ENCODE measurements at regions not wholly inside any gene's neighbourhood (a gene's known extent, or its start where the extent isn't known, plus 50 kb on each side); places are given as distances from the start of the nearest gene placed in this dataset.

DNA sequence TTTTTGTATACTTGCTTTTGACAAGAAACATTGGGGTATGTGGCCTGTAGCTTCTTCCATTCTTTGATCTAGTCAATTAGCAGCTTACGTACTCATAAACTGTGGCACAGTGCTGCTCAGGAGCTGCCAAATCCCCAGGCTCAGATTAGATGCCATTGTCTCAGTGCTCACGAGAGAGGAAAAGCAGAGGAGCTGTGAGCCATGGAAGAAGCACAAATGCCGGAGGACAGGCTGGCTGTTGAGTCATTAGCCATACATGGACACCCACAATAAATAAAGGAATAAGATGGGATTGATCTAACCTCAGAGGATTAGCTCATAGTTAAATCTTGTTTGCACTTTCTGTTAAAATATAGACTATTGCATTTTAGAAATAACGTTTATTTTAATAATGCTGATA lies 121.7 kb downstream of the POSTN start:
- H3K36me3 ChIP-seq (replicated peaks in 1 of 2; ENCODE audit: control insufficient read depth in 2 of 2, insufficient read depth in 2 of 2, low read length in 2 of 2) = no peaks in the 10 kb centered on the region
- no peak overlapping the region for H2BK120ac ChIP-seq (ENCODE audit: low read depth, low read length)
- H3K9ac ChIP-seq (ENCODE audit: low read depth, low read length, poor library complexity) = no peak overlapping the region
- H3K4me3 ChIP-seq (ENCODE audit: low read length in 2 of 2) = no peak overlapping the region
- H3K4me1 ChIP-seq (ENCODE audit: control insufficient read depth in 2 of 2, insufficient read depth in 1 of 2, low read depth in 1 of 2, low read length in 2 of 2) = peaks cover 2 to 3% of the 10 kb centered on the region in 2 donors
- peak; percentile 30 for DNase-seq (ENCODE audit: low spot score)
- H3K23ac ChIP-seq (ENCODE audit: low read depth, low read length, poor library complexity) = no peak overlapping the region
- H3K4ac ChIP-seq (ENCODE audit: low read length) = no peak overlapping the region
- no peak overlapping the region for H4K8ac ChIP-seq (ENCODE audit: low read depth, low read length)
- no peak overlapping the region for H3K18ac ChIP-seq (ENCODE audit: low read length)
- no peaks in the 10 kb centered on the region for H3K9me3 ChIP-seq (replicated peaks in 1 of 2; ENCODE audit: control insufficient read depth in 2 of 2, insufficient read depth in 1 of 2, low read depth in 1 of 2, low read length in 2 of 2)
- no CpG with 5 or more reads among the region's 4 CpGs for WGBS, 2 donors (ENCODE audit: extremely low coverage in 2 of 2, insufficient read length in 2 of 2, insufficient replicate concordance in 1 of 2)
- no peak overlapping the region for H3K27ac ChIP-seq (replicated peaks; ENCODE audit: low read length)
- no peak overlapping the region for H2AK5ac ChIP-seq (ENCODE audit: low read depth, low read length)
- H3K79me1 ChIP-seq (ENCODE audit: low read depth, low read length) = no peaks in the 10 kb centered on the region
- H3K27me3 ChIP-seq (ENCODE audit: control insufficient read depth in 3 of 3, insufficient read depth in 3 of 3, low read depth in 1 of 3, low read length in 3 of 3) = no peaks in the 10 kb centered on the region
- no peak overlapping the region for H4K91ac ChIP-seq (ENCODE audit: low read depth, low read length, poor library complexity)
- no peak overlapping the region for H3K14ac ChIP-seq (ENCODE audit: low read length)
- no peak overlapping the region for H2AFZ ChIP-seq (ENCODE audit: low read length)
- no peak overlapping the region for H2BK12ac ChIP-seq (ENCODE audit: low read length)
- no peak overlapping the region for H2BK5ac ChIP-seq (ENCODE audit: low read length)
- no peak overlapping the region for H2BK15ac ChIP-seq (ENCODE audit: low read length)
- H3K4me2 ChIP-seq (ENCODE audit: insufficient read depth, low read length, poor library complexity, severe bottlenecking) = no peak overlapping the region

DNA sequence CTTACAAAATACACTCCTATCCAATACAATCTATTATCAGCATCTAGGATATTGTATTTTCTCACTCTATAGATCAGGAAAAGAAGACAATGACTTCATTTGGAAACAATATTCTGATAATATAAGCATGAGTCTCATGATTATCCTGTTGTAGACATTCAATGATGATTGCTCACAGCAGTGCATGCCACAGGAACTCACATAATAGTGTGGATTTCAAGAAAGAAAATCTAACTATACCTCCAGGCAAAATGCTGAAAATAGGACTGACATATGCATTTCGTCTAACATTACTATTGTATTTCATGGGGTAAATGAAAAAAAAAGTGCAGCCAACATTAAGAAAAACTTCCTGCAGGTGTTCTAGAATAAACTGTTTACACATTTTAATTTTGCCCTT lies 122.6 kb downstream of the POSTN start:
- H3K4me3 ChIP-seq (ENCODE audit: low read length in 2 of 2) = no peak overlapping the region
- H3K27me3 ChIP-seq (ENCODE audit: control insufficient read depth in 3 of 3, insufficient read depth in 3 of 3, low read depth in 1 of 3, low read length in 3 of 3) = no peaks in the 10 kb centered on the region
- peaks cover 2 to 3% of the 10 kb centered on the region in 2 donors for H3K4me1 ChIP-seq (ENCODE audit: control insufficient read depth in 2 of 2, insufficient read depth in 1 of 2, low read depth in 1 of 2, low read length in 2 of 2)
- H3K23ac ChIP-seq (ENCODE audit: low read depth, low read length, poor library complexity) = no peak overlapping the region
- no peak overlapping the region for H3K4me2 ChIP-seq (ENCODE audit: insufficient read depth, low read length, poor library complexity, severe bottlenecking)
- no peaks in the 10 kb centered on the region for H3K9me3 ChIP-seq (replicated peaks in 1 of 2; ENCODE audit: control insufficient read depth in 2 of 2, insufficient read depth in 1 of 2, low read depth in 1 of 2, low read length in 2 of 2)
- no peak overlapping the region for H3K27ac ChIP-seq (replicated peaks; ENCODE audit: low read length)
- no peaks in the 10 kb centered on the region for H3K79me1 ChIP-seq (ENCODE audit: low read depth, low read length)
- no peak overlapping the region for H2AK5ac ChIP-seq (ENCODE audit: low read depth, low read length)
- H2AFZ ChIP-seq (ENCODE audit: low read length) = no peak overlapping the region
- H4K8ac ChIP-seq (ENCODE audit: low read depth, low read length) = no peak overlapping the region
- no peak for DNase-seq (ENCODE audit: low spot score)
- no peak overlapping the region for H3K4ac ChIP-seq (ENCODE audit: low read length)
- no peak overlapping the region for H3K9ac ChIP-seq (ENCODE audit: low read depth, low read length, poor library complexity)
- no peak overlapping the region for H4K91ac ChIP-seq (ENCODE audit: low read depth, low read length, poor library complexity)
- H2BK5ac ChIP-seq (ENCODE audit: low read length) = no peak overlapping the region
- WGBS, 2 donors (ENCODE audit: extremely low coverage in 2 of 2, insufficient read length in 2 of 2, insufficient replicate concordance in 1 of 2) = no CpG with 5 or more reads among the region's 1 CpG
- H3K36me3 ChIP-seq (replicated peaks in 1 of 2; ENCODE audit: control insufficient read depth in 2 of 2, insufficient read depth in 2 of 2, low read length in 2 of 2) = no peaks in the 10 kb centered on the region
- H2BK15ac ChIP-seq (ENCODE audit: low read length) = no peak overlapping the region
- H3K14ac ChIP-seq (ENCODE audit: low read length) = no peak overlapping the region
- no peak overlapping the region for H2BK120ac ChIP-seq (ENCODE audit: low read depth, low read length)
- H3K18ac ChIP-seq (ENCODE audit: low read length) = no peak overlapping the region
- H2BK12ac ChIP-seq (ENCODE audit: low read length) = no peak overlapping the region

DNA sequence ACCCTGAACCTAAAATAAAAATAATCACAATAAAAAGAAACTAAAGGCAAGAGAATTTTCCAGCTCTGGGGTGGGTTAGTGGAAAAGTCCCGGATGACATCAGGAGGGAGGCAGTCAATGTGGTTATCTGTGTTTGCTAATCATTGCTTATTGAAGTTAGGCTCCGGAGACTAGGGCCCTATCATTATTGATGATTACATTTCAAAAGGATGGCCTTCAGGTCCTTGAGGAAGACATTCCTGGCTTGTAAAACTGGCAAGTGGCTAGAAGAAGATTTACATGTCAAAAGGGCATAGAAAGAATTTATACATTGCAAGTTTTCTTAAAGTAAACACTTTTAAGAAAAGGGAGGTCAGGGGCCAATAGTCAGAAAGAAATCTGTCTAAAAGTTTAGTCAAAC lies 123.4 kb downstream of the POSTN start:
- no peak overlapping the region for H3K18ac ChIP-seq (ENCODE audit: low read length)
- no peak overlapping the region for H3K14ac ChIP-seq (ENCODE audit: low read length)
- no CpG with 5 or more reads among the region's 2 CpGs for WGBS, 2 donors (ENCODE audit: extremely low coverage in 2 of 2, insufficient read length in 2 of 2, insufficient replicate concordance in 1 of 2)
- H2AFZ ChIP-seq (ENCODE audit: low read length) = no peak overlapping the region
- no peaks in the 10 kb centered on the region for H3K79me1 ChIP-seq (ENCODE audit: low read depth, low read length)
- H3K4me3 ChIP-seq (ENCODE audit: low read length in 2 of 2) = no peak overlapping the region
- no peak overlapping the region for H2BK15ac ChIP-seq (ENCODE audit: low read length)
- no peak overlapping the region for H3K4me2 ChIP-seq (ENCODE audit: insufficient read depth, low read length, poor library complexity, severe bottlenecking)
- no peak for DNase-seq (ENCODE audit: low spot score)
- peaks cover 2 to 3% of the 10 kb centered on the region in 2 donors for H3K4me1 ChIP-seq (ENCODE audit: control insufficient read depth in 2 of 2, insufficient read depth in 1 of 2, low read depth in 1 of 2, low read length in 2 of 2)
- H3K23ac ChIP-seq (ENCODE audit: low read depth, low read length, poor library complexity) = no peak overlapping the region
- H3K9ac ChIP-seq (ENCODE audit: low read depth, low read length, poor library complexity) = no peak overlapping the region
- H2BK5ac ChIP-seq (ENCODE audit: low read length) = no peak overlapping the region
- no peaks in the 10 kb centered on the region for H3K27me3 ChIP-seq (ENCODE audit: control insufficient read depth in 3 of 3, insufficient read depth in 3 of 3, low read depth in 1 of 3, low read length in 3 of 3)
- H3K4ac ChIP-seq (ENCODE audit: low read length) = no peak overlapping the region
- H2AK5ac ChIP-seq (ENCODE audit: low read depth, low read length) = no peak overlapping the region
- no peak overlapping the region for H2BK120ac ChIP-seq (ENCODE audit: low read depth, low read length)
- H4K91ac ChIP-seq (ENCODE audit: low read depth, low read length, poor library complexity) = no peak overlapping the region
- H2BK12ac ChIP-seq (ENCODE audit: low read length) = no peak overlapping the region
- H4K8ac ChIP-seq (ENCODE audit: low read depth, low read length) = no peak overlapping the region
- H3K9me3 ChIP-seq (replicated peaks in 1 of 2; ENCODE audit: control insufficient read depth in 2 of 2, insufficient read depth in 1 of 2, low read depth in 1 of 2, low read length in 2 of 2) = no peaks in the 10 kb centered on the region
- no peaks in the 10 kb centered on the region for H3K36me3 ChIP-seq (replicated peaks in 1 of 2; ENCODE audit: control insufficient read depth in 2 of 2, insufficient read depth in 2 of 2, low read length in 2 of 2)
- no peak overlapping the region for H3K27ac ChIP-seq (replicated peaks; ENCODE audit: low read length)

DNA sequence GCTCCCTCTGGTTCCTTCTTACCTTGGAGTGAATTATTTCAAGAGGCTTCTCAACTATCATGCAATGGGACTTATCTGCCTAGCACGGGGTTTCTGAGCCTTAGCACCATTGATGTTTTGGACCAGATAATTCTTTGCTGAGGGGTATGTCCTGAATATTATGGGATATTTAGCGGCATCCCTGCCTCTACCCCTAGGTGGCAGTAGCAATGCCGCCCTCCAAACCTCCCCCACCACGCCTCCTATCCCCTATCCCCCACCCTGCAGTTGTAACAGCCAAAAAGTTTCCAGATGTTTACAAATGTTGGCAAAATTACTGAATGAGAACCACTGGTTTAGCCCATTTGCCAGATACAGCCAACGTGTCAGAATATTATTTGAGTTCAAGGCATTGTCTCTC lies 125.5 kb downstream of the POSTN start:
- Histone ChIP-seq H3K4ac (ENCODE audit: low read length) (no peak overlapping the region), H2AFZ (ENCODE audit: low read length) (no peak overlapping the region), H3K36me3 (replicated peaks in 1 of 2; ENCODE audit: control insufficient read depth in 2 of 2, insufficient read depth in 2 of 2, low read length in 2 of 2) (no peaks in the 10 kb centered on the region), H3K4me2 (ENCODE audit: insufficient read depth, low read length, poor library complexity, severe bottlenecking) (no peak overlapping the region), H2BK12ac (ENCODE audit: low read length) (no peak overlapping the region), H3K23ac (ENCODE audit: low read depth, low read length, poor library complexity) (no peak overlapping the region), H4K91ac (ENCODE audit: low read depth, low read length, poor library complexity) (no peak overlapping the region), H3K18ac (ENCODE audit: low read length) (no peak overlapping the region), H3K27ac (replicated peaks; ENCODE audit: low read length) (no peak overlapping the region), H2AK5ac (ENCODE audit: low read depth, low read length) (no peak overlapping the region), H3K9ac (ENCODE audit: low read depth, low read length, poor library complexity) (no peak overlapping the region), H4K8ac (ENCODE audit: low read depth, low read length) (no peak overlapping the region), H2BK5ac (ENCODE audit: low read length) (no peak overlapping the region), H2BK15ac (ENCODE audit: low read length) (no peak overlapping the region), H3K9me3 (replicated peaks in 1 of 2; ENCODE audit: control insufficient read depth in 2 of 2, insufficient read depth in 1 of 2, low read depth in 1 of 2, low read length in 2 of 2) (no peaks in the 10 kb centered on the region), H3K14ac (ENCODE audit: low read length) (no peak overlapping the region), H3K4me1 (ENCODE audit: control insufficient read depth in 2 of 2, insufficient read depth in 1 of 2, low read depth in 1 of 2, low read length in 2 of 2) (peaks cover 2 to 3% of the 10 kb centered on the region in 2 donors), H3K27me3 (ENCODE audit: control insufficient read depth in 3 of 3, insufficient read depth in 3 of 3, low read depth in 1 of 3, low read length in 3 of 3) (no peaks in the 10 kb centered on the region), H3K4me3 (ENCODE audit: low read length in 2 of 2) (no peak overlapping the region), H3K79me1 (ENCODE audit: low read depth, low read length) (no peaks in the 10 kb centered on the region), H2BK120ac (ENCODE audit: low read depth, low read length) (no peak overlapping the region)
- no CpG with 5 or more reads among the region's 5 CpGs for WGBS, 2 donors (ENCODE audit: extremely low coverage in 2 of 2, insufficient read length in 2 of 2, insufficient replicate concordance in 1 of 2)
- no peak for DNase-seq (ENCODE audit: low spot score)
